ENCODE measurements at regions not wholly inside any gene's neighbourhood (a gene's known extent, or its start where the extent isn't known, plus 50 kb on each side); places are given as distances from the start of the nearest gene placed in this dataset.
"Not testable (repeated sequence)": the region's sequence is repeated elsewhere in the genome, so short reads cannot be mapped to it uniquely, and the experiment has no call there.

- H3K27me3 Mint-ChIP-seq (ENCODE audit: low read depth); H3K4me3 Mint-ChIP-seq; H3K36me3 Mint-ChIP-seq (ENCODE audit: insufficient read depth in 2 of 2); H3K4me1 Mint-ChIP-seq (ENCODE audit: low read depth); ATAC-seq (replicated peaks in 1 of 2); H3K9me3 Mint-ChIP-seq; DNase-seq; H3K27ac Mint-ChIP-seq: not testable (repeated sequence)
Measured at GRCh38 chr3:22849583-22849982, 353.5 kb upstream of the UBE2E2 start.

GRCh38 chr3:22856811-22857210 is 346.3 kb upstream of the UBE2E2 start:
- no peaks in the 10 kb centered on the region for H3K4me1 Mint-ChIP-seq (ENCODE audit: low read depth)
- no peaks in the 10 kb centered on the region for H3K9me3 Mint-ChIP-seq
- no peaks in the 10 kb centered on the region for H3K36me3 Mint-ChIP-seq (ENCODE audit: insufficient read depth in 2 of 2)
- DNase-seq: no peak
- ATAC-seq (replicated peaks in 1 of 2): no peak
- H3K27ac Mint-ChIP-seq: no peak overlapping the region
- no peak overlapping the region for H3K4me3 Mint-ChIP-seq
- H3K27me3 Mint-ChIP-seq (ENCODE audit: low read depth): no peaks in the 10 kb centered on the region

GRCh38 chr3:22858486-22858885 is 344.6 kb upstream of the UBE2E2 start:
- Mint-ChIP-seq H3K27me3 (ENCODE audit: low read depth) (no peaks in the 10 kb centered on the region), H3K9me3 (no peaks in the 10 kb centered on the region), H3K36me3 (ENCODE audit: insufficient read depth in 2 of 2) (no peaks in the 10 kb centered on the region), H3K27ac (no peak overlapping the region), H3K4me1 (ENCODE audit: low read depth) (no peaks in the 10 kb centered on the region), H3K4me3 (no peak overlapping the region)
- ATAC-seq (replicated peaks in 1 of 2): no peak
- DNase-seq: no peak

- Mint-ChIP-seq H3K4me3 (no peak overlapping the region), H3K27me3 (ENCODE audit: low read depth) (no peaks in the 10 kb centered on the region), H3K36me3 (ENCODE audit: insufficient read depth in 2 of 2) (no peaks in the 10 kb centered on the region), H3K4me1 (ENCODE audit: low read depth) (no peaks in the 10 kb centered on the region), H3K27ac (no peak overlapping the region), H3K9me3 (no peaks in the 10 kb centered on the region)
- DNase-seq: no peak
- no peak for ATAC-seq (replicated peaks in 1 of 2)
Measured at GRCh38 chr3:22859618-22860017, 343.5 kb upstream of the UBE2E2 start.

GRCh38 chr3:22861426-22861825 is 341.7 kb upstream of the UBE2E2 start:
- Mint-ChIP-seq H3K36me3 (ENCODE audit: insufficient read depth in 2 of 2) (no peaks in the 10 kb centered on the region), H3K4me3 (no peak overlapping the region), H3K27ac (no peak overlapping the region), H3K4me1 (ENCODE audit: low read depth) (no peaks in the 10 kb centered on the region), H3K27me3 (ENCODE audit: low read depth) (no peaks in the 10 kb centered on the region), H3K9me3 (no peaks in the 10 kb centered on the region)
- DNase-seq (no peak), ATAC-seq (replicated peaks in 1 of 2) (no peak)

GRCh38 chr3:22862111-22862510 is 341.0 kb upstream of the UBE2E2 start:
- Mint-ChIP-seq H3K36me3 (ENCODE audit: insufficient read depth in 2 of 2) (no peaks in the 10 kb centered on the region), H3K27ac (no peak overlapping the region), H3K4me3 (no peak overlapping the region), H3K27me3 (ENCODE audit: low read depth) (no peaks in the 10 kb centered on the region), H3K4me1 (ENCODE audit: low read depth) (no peaks in the 10 kb centered on the region), H3K9me3 (no peaks in the 10 kb centered on the region)
- ATAC-seq (replicated peaks in 1 of 2): no peak
- DNase-seq: no peak

GRCh38 chr3:22882834-22883233 is 320.3 kb upstream of the UBE2E2 start:
- not testable (repeated sequence) for DNase-seq; H3K36me3 Mint-ChIP-seq (ENCODE audit: insufficient read depth in 2 of 2); ATAC-seq (replicated peaks in 1 of 2); H3K27me3 Mint-ChIP-seq (ENCODE audit: low read depth); H3K4me1 Mint-ChIP-seq (ENCODE audit: low read depth); H3K9me3 Mint-ChIP-seq; H3K27ac Mint-ChIP-seq; H3K4me3 Mint-ChIP-seq

- Mint-ChIP-seq H3K4me1 (ENCODE audit: low read depth) (no peaks in the 10 kb centered on the region), H3K36me3 (ENCODE audit: insufficient read depth in 2 of 2) (no peaks in the 10 kb centered on the region), H3K4me3 (no peak overlapping the region), H3K27ac (no peak overlapping the region), H3K9me3 (peaks cover 0 to 3% of the 10 kb centered on the region in 2 donors), H3K27me3 (ENCODE audit: low read depth) (no peaks in the 10 kb centered on the region)
- no peak for DNase-seq
- no peak for ATAC-seq (replicated peaks in 1 of 2)
Measured at GRCh38 chr3:22885039-22885438, 318.1 kb upstream of the UBE2E2 start.

- H3K4me3 Mint-ChIP-seq: no peak overlapping the region
- no peak overlapping the region for H3K27ac Mint-ChIP-seq
- no peaks in the 10 kb centered on the region for H3K36me3 Mint-ChIP-seq (ENCODE audit: insufficient read depth in 2 of 2)
- DNase-seq: no peak
- H3K27me3 Mint-ChIP-seq (ENCODE audit: low read depth): peaks cover under 1% of the 10 kb centered on the region
- no peak for ATAC-seq (replicated peaks in 1 of 2)
- no peaks in the 10 kb centered on the region for H3K4me1 Mint-ChIP-seq (ENCODE audit: low read depth)
- peaks cover 0 to 3% of the 10 kb centered on the region in 2 donors for H3K9me3 Mint-ChIP-seq
Measured at GRCh38 chr3:22885574-22886341, 317.4 kb upstream of the UBE2E2 start.

GRCh38 chr3:22886439-22887068 is 316.6 kb upstream of the UBE2E2 start:
- Mint-ChIP-seq H3K27ac (no peak overlapping the region), H3K4me3 (no peak overlapping the region), H3K36me3 (ENCODE audit: insufficient read depth in 2 of 2) (no peaks in the 10 kb centered on the region), H3K4me1 (ENCODE audit: low read depth) (no peaks in the 10 kb centered on the region), H3K9me3 (peaks cover 0 to 5% of the 10 kb centered on the region in 2 donors), H3K27me3 (ENCODE audit: low read depth) (peaks cover 8% of the 10 kb centered on the region)
- DNase-seq (no peak), ATAC-seq (replicated peaks in 1 of 2) (no peak)

- peaks cover 0 to 5% of the 10 kb centered on the region in 2 donors for H3K9me3 Mint-ChIP-seq
- H3K4me3 Mint-ChIP-seq: no peak overlapping the region
- ATAC-seq (replicated peaks in 1 of 2): no peak
- DNase-seq: no peak
- peaks cover 12% of the 10 kb centered on the region for H3K27me3 Mint-ChIP-seq (ENCODE audit: low read depth)
- no peak overlapping the region for H3K27ac Mint-ChIP-seq
- H3K4me1 Mint-ChIP-seq (ENCODE audit: low read depth): no peaks in the 10 kb centered on the region
- H3K36me3 Mint-ChIP-seq (ENCODE audit: insufficient read depth in 2 of 2): no peaks in the 10 kb centered on the region
Measured at GRCh38 chr3:22887664-22888291, 315.3 kb upstream of the UBE2E2 start.

GRCh38 chr3:22893101-22893500 is 310.0 kb upstream of the UBE2E2 start:
- ATAC-seq (replicated peaks in 1 of 2) (no peak), DNase-seq (no peak)
- H3K27ac Mint-ChIP-seq: no peak overlapping the region
- no peaks in the 10 kb centered on the region for H3K36me3 Mint-ChIP-seq (ENCODE audit: insufficient read depth in 2 of 2)
- peaks cover 12% of the 10 kb centered on the region for H3K27me3 Mint-ChIP-seq (ENCODE audit: low read depth)
- no peaks in the 10 kb centered on the region for H3K4me1 Mint-ChIP-seq (ENCODE audit: low read depth)
- peaks cover 0 to 5% of the 10 kb centered on the region in 2 donors for H3K9me3 Mint-ChIP-seq
- H3K4me3 Mint-ChIP-seq: no peak overlapping the region

- H3K4me3 Mint-ChIP-seq: no peak overlapping the region
- DNase-seq (no peak), ATAC-seq (replicated peaks in 1 of 2) (no peak)
- H3K36me3 Mint-ChIP-seq (ENCODE audit: insufficient read depth in 2 of 2): no peaks in the 10 kb centered on the region
- H3K27ac Mint-ChIP-seq: no peak overlapping the region
- no peaks in the 10 kb centered on the region for H3K4me1 Mint-ChIP-seq (ENCODE audit: low read depth)
- H3K9me3 Mint-ChIP-seq: peaks cover 0 to 5% of the 10 kb centered on the region in 2 donors
- H3K27me3 Mint-ChIP-seq (ENCODE audit: low read depth): peaks cover 12% of the 10 kb centered on the region
Measured at GRCh38 chr3:22893644-22894325, 309.3 kb upstream of the UBE2E2 start.
